Activated CD4-positive, alpha-beta T cell treated with anti-CD3 and anti-CD28 coated beads for 36 hours (primary cell): ENCODE measurements at regions not wholly inside any gene's neighbourhood (a gene's known extent, or its start where the extent isn't known, plus 50 kb on each side); places are given as distances from the start of the nearest gene placed in this dataset.

Source experiments
- ATAC-seq: fragments of 200-7000 bp; cut with Tn5 transposase; one replicate; pipeline ENCODE4 v1.10.0; 2021; ENCODE audit warnings: mild to moderate bottlenecking, moderate library complexity
- CTCF ChIA-PET: fragments of 350-600 bp; sonication (Branson Sonifier 250); formaldehyde crosslinking; loops from one replicate; lab custom pipeline; 2021; ENCODE audit warnings: antibody characterized with exemption; lab: Charles Lee
- POLR2A ChIA-PET: fragments of 350-600 bp; sonication (Branson Sonifier 250); formaldehyde crosslinking; loops from one replicate; lab custom pipeline; 2021; ENCODE audit warnings: antibody characterized with exemption, inconsistent platforms; lab: Charles Lee
- DNase-seq: peaks from one replicate; pipeline ENCODE4 v3.0.0-alpha.2; 2020
- H3K27ac Mint-ChIP-seq: one replicate; pipeline ENCODE4 v1.8.0; 2021; ENCODE audit warnings: mixed read lengths
- H3K27me3 Mint-ChIP-seq: one replicate; pipeline ENCODE4 v1.8.0; 2021; ENCODE audit warnings: mixed read lengths
- H3K36me3 Mint-ChIP-seq: one replicate; pipeline ENCODE4 v1.8.0; 2021; ENCODE audit warnings: low read depth, mixed read lengths
- H3K4me1 Mint-ChIP-seq: one replicate; pipeline ENCODE4 v1.8.0; 2021; ENCODE audit warnings: mixed read lengths
- H3K4me3 Mint-ChIP-seq: one replicate; pipeline ENCODE4 v1.8.0; 2021; ENCODE audit warnings: mild to moderate bottlenecking, moderate library complexity, mixed read lengths
- H3K9me3 Mint-ChIP-seq: one replicate; pipeline ENCODE4 v1.8.0; 2021; ENCODE audit warnings: low read depth, mixed read lengths
- intact Hi-C, 2 experiments: fragments of 100-400 bp; cut with DNase I in 1 of 2; cut with micrococcal nuclease in 1 of 2; formaldehyde crosslinking; loops; one replicate each; pipeline versions ENCODE4 v1.14.2 to v1.15.1; 2022 to 2024; cut with DNase I, micrococcal nuclease

GRCh38 chr20:48070991-48071652, 285.8 kb upstream of the SULF2 start:
- H3K36me3 Mint-ChIP-seq: no peaks in the 10 kb centered on the region
- ATAC-seq (no peak), DNase-seq (no peak)
- intact Hi-C loops: no loop called here
- H3K9me3 Mint-ChIP-seq: no peaks in the 10 kb centered on the region
- CTCF ChIA-PET: interaction anchor here (1.0 kb wide), 1 partner anchor 9 kb away, joined by 3 read pairs; no protein-coding TSS in a partner anchor
- no peak overlapping the region for H3K27ac Mint-ChIP-seq
- peaks cover 4% of the 10 kb centered on the region for H3K27me3 Mint-ChIP-seq
- POLR2A ChIA-PET: no interaction called here
- H3K4me1 Mint-ChIP-seq: no peaks in the 10 kb centered on the region
- no peak overlapping the region for H3K4me3 Mint-ChIP-seq

- CTCF ChIA-PET: no interaction called here
- ATAC-seq (no peak), DNase-seq (no peak)
- Mint-ChIP-seq H3K9me3 (no peaks in the 10 kb centered on the region), H3K4me3 (no peak overlapping the region), H3K27me3 (peaks cover 2% of the 10 kb centered on the region), H3K4me1 (no peaks in the 10 kb centered on the region), H3K27ac (no peak overlapping the region), H3K36me3 (no peaks in the 10 kb centered on the region)
- intact Hi-C loops: no loop called here
- POLR2A ChIA-PET: no interaction called here
Observed at GRCh38 chr20:48069596-48069995, 284.3 kb upstream of the SULF2 start.

- CTCF ChIA-PET: no interaction called here
- POLR2A ChIA-PET: no interaction called here
- intact Hi-C loops: no loop called here
Observed at GRCh38 chr20:48066851-48067250, 281.6 kb upstream of the SULF2 start.

GRCh38 chr20:48066246-48066645, 281.0 kb upstream of the SULF2 start:
- Mint-ChIP-seq H3K27me3 (peaks cover 2% of the 10 kb centered on the region), H3K4me1 (no peaks in the 10 kb centered on the region), H3K9me3 (no peaks in the 10 kb centered on the region), H3K4me3 (no peak overlapping the region), H3K27ac (no peak overlapping the region), H3K36me3 (no peaks in the 10 kb centered on the region)
- ChIA-PET POLR2A (no interaction called here), CTCF (no interaction called here)
- ATAC-seq (no peak), DNase-seq (no peak)
- intact Hi-C loops: no loop called here

More at GRCh38 chr20:48066851-48067250, 281.6 kb upstream of the SULF2 start:
- ATAC-seq: no peak
- Mint-ChIP-seq H3K27ac (no peak overlapping the region), H3K4me1 (no peaks in the 10 kb centered on the region), H3K4me3 (no peak overlapping the region), H3K36me3 (no peaks in the 10 kb centered on the region), H3K9me3 (no peaks in the 10 kb centered on the region), H3K27me3 (peaks cover 2% of the 10 kb centered on the region)
- DNase-seq: no peak

- H3K27me3 Mint-ChIP-seq: peaks cover 2% of the 10 kb centered on the region
- H3K4me1 Mint-ChIP-seq: no peaks in the 10 kb centered on the region
- CTCF ChIA-PET: no interaction called here
Observed at GRCh38 chr20:48065833-48066232, 280.6 kb upstream of the SULF2 start.

GRCh38 chr20:48064929-48065328, 279.6 kb upstream of the SULF2 start:
- Mint-ChIP-seq H3K9me3 (no peaks in the 10 kb centered on the region), H3K27ac (no peak overlapping the region), H3K4me1 (no peaks in the 10 kb centered on the region), H3K27me3 (no peaks in the 10 kb centered on the region), H3K36me3 (no peaks in the 10 kb centered on the region), H3K4me3 (no peak overlapping the region)
- ChIA-PET POLR2A (no interaction called here), CTCF (no interaction called here)
- intact Hi-C loops: no loop called here
- ATAC-seq: no peak
- DNase-seq: no peak

More at GRCh38 chr20:48065833-48066232, 280.6 kb upstream of the SULF2 start:
- DNase-seq (no peak), ATAC-seq (no peak)
- intact Hi-C loops: no loop called here
- no peaks in the 10 kb centered on the region for H3K36me3 Mint-ChIP-seq
- H3K4me3 Mint-ChIP-seq: no peak overlapping the region
- POLR2A ChIA-PET: no interaction called here
- no peaks in the 10 kb centered on the region for H3K9me3 Mint-ChIP-seq
- H3K27ac Mint-ChIP-seq: no peak overlapping the region

- ChIA-PET POLR2A (no interaction called here), CTCF (no interaction called here)
- no peaks in the 10 kb centered on the region for H3K9me3 Mint-ChIP-seq
- ATAC-seq (no peak), DNase-seq (no peak)
- H3K36me3 Mint-ChIP-seq: no peaks in the 10 kb centered on the region
- H3K27ac Mint-ChIP-seq: no peak overlapping the region
- H3K4me3 Mint-ChIP-seq: no peak overlapping the region
- H3K27me3 Mint-ChIP-seq: peaks cover 2% of the 10 kb centered on the region
- no peaks in the 10 kb centered on the region for H3K4me1 Mint-ChIP-seq
- intact Hi-C loops: no loop called here
Observed at GRCh38 chr20:48060841-48061720, 275.8 kb upstream of the SULF2 start.

- H3K4me3 Mint-ChIP-seq: no peak overlapping the region
- peaks cover 5% of the 10 kb centered on the region for H3K27me3 Mint-ChIP-seq
- H3K9me3 Mint-ChIP-seq: no peaks in the 10 kb centered on the region
- ChIA-PET POLR2A (interaction anchor here (0.6 kb wide), 1 partner anchor 48 kb away, joined by 3 read pairs; no protein-coding TSS in a partner anchor), CTCF (interaction anchor here (0.7 kb wide), 1 partner anchor 561 kb away, joined by 4 read pairs; no protein-coding TSS in a partner anchor)
- H3K27ac Mint-ChIP-seq: no peak overlapping the region
- intact Hi-C loops: no loop called here
- H3K36me3 Mint-ChIP-seq: no peaks in the 10 kb centered on the region
- no peak for DNase-seq
- ATAC-seq: no peak
- no peaks in the 10 kb centered on the region for H3K4me1 Mint-ChIP-seq
Observed at GRCh38 chr20:48058611-48059559, 273.6 kb upstream of the SULF2 start.

GRCh38 chr20:48057739-48058138, 272.5 kb upstream of the SULF2 start:
- intact Hi-C loops: no loop called here
- CTCF ChIA-PET: interaction anchor here (0.7 kb wide), 1 partner anchor 1397 kb away, joined by 3 read pairs; no protein-coding TSS in a partner anchor

GRCh38 chr20:48057251-48057650, 272.0 kb upstream of the SULF2 start:
- no peaks in the 10 kb centered on the region for H3K36me3 Mint-ChIP-seq
- H3K27me3 Mint-ChIP-seq: peaks cover 8% of the 10 kb centered on the region
- POLR2A ChIA-PET: no interaction called here
- intact Hi-C loops: no loop called here
- no peaks in the 10 kb centered on the region for H3K9me3 Mint-ChIP-seq
- no peaks in the 10 kb centered on the region for H3K4me1 Mint-ChIP-seq
- CTCF ChIA-PET: interaction anchor here (0.6 to 0.7 kb wide), 2 partner anchors 239 to 1398 kb away, joined by 3 read pairs; no protein-coding TSS in a partner anchor
- no peak for ATAC-seq
- H3K27ac Mint-ChIP-seq: no peak overlapping the region
- no peak overlapping the region for H3K4me3 Mint-ChIP-seq
- DNase-seq: no peak

More at GRCh38 chr20:48057739-48058138, 272.5 kb upstream of the SULF2 start:
- ATAC-seq (no peak), DNase-seq (no peak)
- Mint-ChIP-seq H3K9me3 (no peaks in the 10 kb centered on the region), H3K27ac (no peak overlapping the region), H3K4me3 (no peak overlapping the region), H3K36me3 (no peaks in the 10 kb centered on the region), H3K4me1 (no peaks in the 10 kb centered on the region), H3K27me3 (peaks cover 8% of the 10 kb centered on the region)
- POLR2A ChIA-PET: no interaction called here

GRCh38 chr20:48056218-48056617, 270.9 kb upstream of the SULF2 start:
- ATAC-seq (no peak), DNase-seq (no peak)
- H3K9me3 Mint-ChIP-seq: no peaks in the 10 kb centered on the region
- no peaks in the 10 kb centered on the region for H3K4me1 Mint-ChIP-seq
- no peak overlapping the region for H3K4me3 Mint-ChIP-seq
- H3K36me3 Mint-ChIP-seq: no peaks in the 10 kb centered on the region
- POLR2A ChIA-PET: no interaction called here
- H3K27ac Mint-ChIP-seq: no peak overlapping the region
- CTCF ChIA-PET: no interaction called here
- intact Hi-C loops: no loop called here
- H3K27me3 Mint-ChIP-seq: peaks cover 8% of the 10 kb centered on the region
